Left lung (tissue), 4 donors: ENCODE measurements at regions not wholly inside any gene's neighbourhood (a gene's known extent, or its start where the extent isn't known, plus 50 kb on each side); places are given as distances from the start of the nearest gene placed in this dataset.
A peak's percentile ranks its signal among the peaks of the same experiment; 100 is the strongest.

Source experiments
- ATAC-seq: fragments of 200-7000 bp; cut with Tn5 transposase; one replicate; pipeline ENCODE4 v1.9.1; 2020; ENCODE audit warnings: moderate library complexity
- DNase-seq, 4 donors: peaks; one replicate each; pipeline ENCODE4 v3.0.0-alpha.2; 2013 to 2020
- H3K27ac ChIP-seq, 2 donors: fragments of 200-600 bp; sonication (generic) in 1 of 2; one replicate each; pipeline versions ENCODE4 v1.5.0 to v1.8.0; 2020 to 2021
- H3K27me3 ChIP-seq, 2 donors: fragments of 200-600 bp; sonication (generic) in 1 of 2; one replicate each; pipeline versions ENCODE4 v1.5.0 to v1.8.0; 2020 to 2021
- H3K36me3 ChIP-seq, 2 donors: fragments of 200-600 bp; sonication (generic) in 1 of 2; one replicate each; pipeline versions ENCODE4 v1.5.0 to v1.8.0; 2020 to 2021
- H3K4me1 ChIP-seq, 2 donors: fragments of 200-600 bp; one replicate each; pipeline ENCODE4 v1.8.0; 2021
- H3K4me3 ChIP-seq, 2 donors: fragments of 200-600 bp; sonication (generic) in 1 of 2; one replicate each; pipeline versions ENCODE4 v1.5.0 to v1.8.0; 2020 to 2021; ENCODE audit warnings: mild to moderate bottlenecking in 1 of 2
- H3K9me3 ChIP-seq, 2 donors: fragments of 200-600 bp; sonication (generic) in 1 of 2; one replicate each; pipeline versions ENCODE4 v1.5.0 to v1.8.0; 2020 to 2021
- CTCF ChIP-seq, 2 donors: fragments of 200-600 bp; sonication (generic) in 1 of 2; IDR thresholded peaks; one replicate each; pipeline versions ENCODE4 v1.5.0 to v1.8.0; 2021; ENCODE audit warnings: antibody characterized with exemption in 2 of 2
- intact Hi-C, 2 donors: fragments of 100-400 bp; cut with DNase I; formaldehyde crosslinking; loops; one replicate each; pipeline versions ENCODE4 v1.11.2 to v1.14.2; 2022
- donor health status: DM: no; HTN: yes; CAD: no.
- donor health status: DM: no; HTN: no; CAD: no.

- H3K27ac ChIP-seq: no peak overlapping the region
- H3K4me1 ChIP-seq: peaks cover 3 to 5% of the 10 kb centered on the region in 2 donors
- no peak for TF ChIP-seq CTCF (IDR thresholded peaks at IDR 0.05)
- no peaks in the 10 kb centered on the region for H3K27me3 ChIP-seq
- no peaks in the 10 kb centered on the region for H3K36me3 ChIP-seq
- intact Hi-C loops: no loop called here
- H3K9me3 ChIP-seq: no peaks in the 10 kb centered on the region
- DNase-seq: no peak
- ATAC-seq: no peak
- no peak overlapping the region for H3K4me3 ChIP-seq
These were observed 248.0 kb downstream of the SMARCA2 start for GRCh38 chr9:2263111-2263510.

- H3K9me3 ChIP-seq: no peaks in the 10 kb centered on the region
- peaks cover 3 to 5% of the 10 kb centered on the region in 2 donors for H3K4me1 ChIP-seq
- ATAC-seq (no peak), DNase-seq (no peak)
- no peak overlapping the region for H3K4me3 ChIP-seq
- no peak for TF ChIP-seq CTCF (IDR thresholded peaks at IDR 0.05)
- intact Hi-C loops: no loop called here
- no peaks in the 10 kb centered on the region for H3K27me3 ChIP-seq
- no peak overlapping the region for H3K27ac ChIP-seq
- no peaks in the 10 kb centered on the region for H3K36me3 ChIP-seq
These were observed 248.5 kb downstream of the SMARCA2 start for GRCh38 chr9:2263665-2264064.

GRCh38 chr9:2264081-2264480, 248.9 kb downstream of the SMARCA2 start:
- H3K9me3 ChIP-seq: no peaks in the 10 kb centered on the region
- intact Hi-C loops: no loop called here
- H3K36me3 ChIP-seq: no peaks in the 10 kb centered on the region
- DNase-seq (no peak), ATAC-seq (no peak)
- H3K27me3 ChIP-seq: no peaks in the 10 kb centered on the region
- H3K27ac ChIP-seq: no peak overlapping the region
- no peak for TF ChIP-seq CTCF (IDR thresholded peaks at IDR 0.05)
- no peak overlapping the region for H3K4me3 ChIP-seq
- H3K4me1 ChIP-seq: peaks cover 3 to 5% of the 10 kb centered on the region in 2 donors

GRCh38 chr9:2267181-2267745, 252.1 kb downstream of the SMARCA2 start:
- no peak overlapping the region for H3K4me3 ChIP-seq
- peak in 2 of 4 donors; percentile 62 to 82 for DNase-seq
- H3K4me1 ChIP-seq: peaks cover 0 to 5% of the 10 kb centered on the region in 2 donors
- H3K36me3 ChIP-seq: no peaks in the 10 kb centered on the region
- peak; percentile 65 for ATAC-seq
- no peak for TF ChIP-seq CTCF (IDR thresholded peaks at IDR 0.05)
- H3K27ac ChIP-seq: peak overlapping the region in 1 of 2 donors; percentile 4
- H3K9me3 ChIP-seq: no peaks in the 10 kb centered on the region
- H3K27me3 ChIP-seq: no peaks in the 10 kb centered on the region
- intact Hi-C loops: no loop called here

- ATAC-seq (no peak), DNase-seq (no peak)
- TF ChIP-seq CTCF (IDR thresholded peaks at IDR 0.05): no peak
- Histone ChIP-seq H3K9me3 (no peaks in the 10 kb centered on the region), H3K4me1 (no peaks in the 10 kb centered on the region), H3K27me3 (no peaks in the 10 kb centered on the region), H3K27ac (no peak overlapping the region), H3K4me3 (no peak overlapping the region), H3K36me3 (no peaks in the 10 kb centered on the region)
- intact Hi-C loops: no loop called here
These were observed 254.6 kb downstream of the SMARCA2 start for GRCh38 chr9:2269778-2270177.
